ENCODE measurements at regions not wholly inside any gene's neighbourhood (a gene's known extent, or its start where the extent isn't known, plus 50 kb on each side); places are given as distances from the start of the nearest gene placed in this dataset.

DNA sequence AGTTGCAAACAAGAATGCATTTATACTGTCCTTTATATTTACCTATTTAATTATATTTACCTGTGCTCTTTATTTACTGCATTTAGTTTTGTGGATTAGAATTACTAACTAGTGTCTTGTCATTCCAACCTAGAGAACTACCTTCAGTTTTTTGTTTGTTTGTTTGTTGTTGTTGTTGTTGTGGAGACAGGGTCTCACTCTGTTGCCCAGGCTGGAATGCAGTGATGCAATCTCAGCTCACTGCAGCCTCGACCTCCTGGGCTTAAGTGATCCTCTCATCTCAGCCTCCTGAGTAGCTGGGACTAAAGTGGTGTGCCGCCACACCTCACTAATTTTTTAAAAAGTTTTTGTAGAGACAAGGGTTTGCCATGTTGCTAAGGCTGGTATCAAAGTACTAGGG, 156.4 kb upstream of the AKR1E2 start:
- no peak for TF ChIP-seq EP300 (IDR thresholded peaks at IDR 0.05)
- no peak for TF ChIP-seq POLR2A (IDR thresholded peaks at IDR 0.05)
- TF ChIP-seq, protein P1, sequence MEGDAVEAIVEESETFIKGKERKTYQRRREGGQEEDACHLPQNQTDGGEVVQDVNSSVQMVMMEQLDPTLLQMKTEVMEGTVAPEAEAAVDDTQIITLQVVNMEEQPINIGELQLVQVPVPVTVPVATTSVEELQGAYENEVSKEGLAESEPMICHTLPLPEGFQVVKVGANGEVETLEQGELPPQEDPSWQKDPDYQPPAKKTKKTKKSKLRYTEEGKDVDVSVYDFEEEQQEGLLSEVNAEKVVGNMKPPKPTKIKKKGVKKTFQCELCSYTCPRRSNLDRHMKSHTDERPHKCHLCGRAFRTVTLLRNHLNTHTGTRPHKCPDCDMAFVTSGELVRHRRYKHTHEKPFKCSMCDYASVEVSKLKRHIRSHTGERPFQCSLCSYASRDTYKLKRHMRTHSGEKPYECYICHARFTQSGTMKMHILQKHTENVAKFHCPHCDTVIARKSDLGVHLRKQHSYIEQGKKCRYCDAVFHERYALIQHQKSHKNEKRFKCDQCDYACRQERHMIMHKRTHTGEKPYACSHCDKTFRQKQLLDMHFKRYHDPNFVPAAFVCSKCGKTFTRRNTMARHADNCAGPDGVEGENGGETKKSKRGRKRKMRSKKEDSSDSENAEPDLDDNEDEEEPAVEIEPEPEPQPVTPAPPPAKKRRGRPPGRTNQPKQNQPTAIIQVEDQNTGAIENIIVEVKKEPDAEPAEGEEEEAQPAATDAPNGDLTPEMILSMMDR (IDR thresholded peaks at IDR 0.05) = no peak
